Hematopoietic multipotent progenitor cell (in vitro differentiated cells): ENCODE measurements at regions not wholly inside any gene's neighbourhood (a gene's known extent, or its start where the extent isn't known, plus 50 kb on each side); places are given as distances from the start of the nearest gene placed in this dataset.
A peak's percentile ranks its signal among the peaks of the same experiment; 100 is the strongest.
"Not testable (repeated sequence)": the region's sequence is repeated elsewhere in the genome, so short reads cannot be mapped to it uniquely, and the experiment has no call there.

Source experiments
- DNase-seq, 3 donors: peaks; one replicate each; pipeline ENCODE4 v3.0.0-alpha.2; 2011 to 2015; ENCODE audit warnings: low read depth in 2 of 3, low spot score in 2 of 3

DNA sequence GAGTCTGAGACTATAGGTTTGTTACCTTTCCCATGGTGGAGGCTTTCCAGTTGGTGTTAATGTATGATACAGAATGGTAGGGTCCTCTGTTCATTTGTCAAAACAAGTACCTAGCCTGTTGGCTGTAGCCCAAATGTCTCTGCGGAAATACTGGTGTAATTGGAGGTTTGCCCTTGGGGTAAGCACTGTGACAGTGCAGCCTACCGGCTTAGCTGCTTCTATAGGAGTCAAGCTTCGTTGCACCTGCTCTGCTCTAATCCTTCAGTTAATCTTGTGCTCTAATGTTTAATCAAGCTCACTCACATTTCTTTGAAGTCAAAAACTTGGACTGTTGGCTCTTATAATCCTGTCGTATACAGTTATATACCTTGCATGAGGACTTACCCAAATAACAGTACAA, 203.4 kb downstream of the CCNG2 start:
- no peak for DNase-seq

DNA sequence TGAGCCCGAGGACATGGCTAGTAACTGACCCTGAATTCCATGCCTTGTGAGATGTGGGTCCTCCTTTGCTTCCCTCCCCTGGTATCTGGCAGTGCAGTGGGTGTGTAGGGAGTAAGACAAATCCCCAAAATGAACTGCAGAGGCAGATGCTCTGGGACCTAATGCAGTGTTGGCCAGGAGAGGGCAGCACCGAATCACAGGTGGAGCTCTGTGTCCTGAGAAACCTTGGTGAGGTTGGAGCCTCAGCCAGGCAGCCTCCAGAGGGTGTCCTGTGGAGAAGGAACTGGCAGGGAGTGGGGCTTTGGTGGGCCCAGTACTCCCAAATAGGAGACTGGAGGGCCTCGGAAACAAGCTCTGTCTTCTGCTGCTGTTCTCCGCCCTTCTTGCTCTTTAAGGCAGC, 209.9 kb downstream of the CCNG2 start:
- not testable (repeated sequence) for DNase-seq

DNA sequence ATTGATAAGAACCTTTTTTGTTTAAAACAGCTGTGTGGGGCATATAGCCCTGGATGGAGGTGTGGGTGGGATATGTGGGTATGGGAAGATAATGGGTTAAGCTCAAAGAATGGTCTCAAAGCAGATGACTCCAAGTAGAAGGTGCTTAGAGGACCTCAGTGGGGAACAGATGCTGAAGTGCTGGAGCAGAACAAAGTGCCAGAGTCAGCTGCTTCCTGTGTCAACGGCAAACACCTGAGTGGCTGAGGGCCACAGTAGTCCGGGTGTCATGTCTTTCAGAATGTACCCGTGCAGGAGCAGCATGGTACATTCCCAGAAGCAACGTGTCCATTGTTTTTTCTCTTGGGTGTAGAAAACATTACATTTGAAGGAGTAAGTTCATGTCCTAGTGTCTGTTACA, 210.6 kb downstream of the CCNG2 start:
- no peak for DNase-seq

DNA sequence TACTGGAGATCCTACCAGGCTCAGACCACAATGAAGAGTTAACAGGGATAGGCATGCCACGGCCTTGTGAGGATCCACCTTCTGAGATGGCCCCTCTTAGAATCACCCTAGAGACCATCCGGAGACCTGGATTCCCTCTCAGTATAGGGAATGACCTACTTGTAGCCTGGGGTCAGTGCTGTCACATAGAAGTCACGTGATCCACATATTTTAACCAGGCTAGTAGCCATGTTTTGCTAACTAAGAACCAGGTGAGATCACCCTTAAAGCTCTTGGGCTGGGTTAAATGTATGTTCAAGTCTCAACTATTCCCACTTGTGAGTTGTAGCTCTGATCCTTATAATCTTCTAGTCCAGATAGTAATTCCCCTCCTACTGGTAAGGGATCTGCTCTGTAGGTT, 215.4 kb downstream of the CCNG2 start:
- DNase-seq: no peak

DNA sequence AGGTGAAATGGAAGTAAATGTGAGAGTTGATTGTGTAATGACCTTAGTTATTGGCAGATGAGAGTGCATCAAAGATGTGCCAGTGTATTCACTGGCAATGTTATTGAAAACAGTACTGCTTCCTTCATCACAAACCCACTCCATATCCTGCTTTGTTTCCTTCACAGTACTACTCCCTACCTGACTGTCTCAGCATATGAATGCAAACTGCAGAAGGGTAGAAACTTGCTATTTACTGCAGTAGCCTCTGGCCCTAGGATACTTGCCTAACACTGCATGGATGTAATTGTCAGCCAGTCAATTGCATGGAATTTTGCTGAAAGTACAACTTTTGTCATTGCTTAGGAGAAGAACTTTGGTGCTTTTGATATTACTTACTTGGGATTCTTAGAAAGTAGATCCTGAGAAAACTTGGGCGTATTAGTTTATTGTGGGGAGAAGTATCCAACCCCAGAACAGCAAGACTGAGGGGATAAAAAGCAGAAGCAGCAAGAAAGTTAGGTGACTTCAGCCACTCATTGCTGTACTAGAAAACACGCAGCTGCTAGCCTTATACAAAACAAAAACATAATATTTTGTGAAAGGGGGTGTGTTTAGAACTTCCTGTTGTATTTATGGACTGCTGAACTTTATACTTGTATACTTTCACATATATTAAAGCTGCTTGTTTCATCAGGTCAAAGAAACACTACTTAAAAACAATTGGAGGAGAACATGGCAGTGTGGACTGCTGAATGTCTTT, 219.0 kb downstream of the CCNG2 start:
- no peak for DNase-seq

DNA sequence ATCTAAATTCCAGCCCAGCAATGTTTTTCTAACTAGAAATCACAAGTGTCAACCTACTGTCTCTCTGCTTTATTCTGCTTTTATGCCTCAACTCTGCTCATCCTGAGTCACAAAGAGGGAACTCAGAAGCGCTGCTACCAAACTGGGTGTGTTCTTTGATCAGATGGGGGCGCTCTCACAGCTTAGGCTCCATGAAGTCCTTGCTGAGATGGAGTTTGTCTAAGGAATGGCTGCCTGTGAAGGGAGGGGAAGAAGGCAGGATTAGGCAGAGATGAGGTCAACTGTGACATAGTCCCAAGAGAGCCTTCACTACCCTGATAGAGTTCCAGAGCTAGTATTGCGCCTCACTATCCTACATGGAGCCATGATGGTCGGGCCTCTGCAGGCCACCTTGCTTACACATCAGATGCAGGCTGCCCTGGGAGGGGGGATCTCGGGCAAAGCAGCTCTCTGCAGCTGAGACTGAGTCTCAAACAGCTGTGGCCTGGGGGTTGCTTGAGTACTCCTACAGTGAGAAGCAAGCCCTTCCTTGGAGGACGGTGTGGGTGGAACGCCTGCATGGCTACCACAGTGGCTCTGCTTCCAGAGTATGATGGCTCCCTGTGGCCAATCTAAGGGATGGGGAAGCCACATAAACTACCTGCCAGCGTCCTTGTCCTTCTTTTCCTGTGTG, 219.9 kb downstream of the CCNG2 start:
- no peak for DNase-seq

DNA sequence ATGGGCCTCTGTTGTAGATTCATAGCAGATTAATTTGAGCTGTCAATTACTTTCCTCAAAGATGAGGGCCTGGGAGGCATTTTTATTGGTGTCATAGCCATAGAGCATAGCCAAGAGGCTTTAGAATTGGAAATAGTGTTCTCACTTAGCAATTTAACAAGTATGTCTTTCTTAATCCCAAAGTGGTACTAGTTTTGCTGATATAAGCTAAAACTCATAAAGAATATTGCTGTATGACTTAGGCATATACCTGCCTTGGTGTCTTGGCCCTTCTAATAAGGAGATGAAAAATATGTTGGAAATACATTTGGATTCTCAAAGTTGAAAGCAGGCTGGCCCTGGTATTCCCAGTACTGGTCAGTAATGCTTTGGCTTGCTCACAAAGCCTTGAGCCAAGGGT, 221.5 kb upstream of the CXCL13 start:
- DNase-seq: no peak

DNA sequence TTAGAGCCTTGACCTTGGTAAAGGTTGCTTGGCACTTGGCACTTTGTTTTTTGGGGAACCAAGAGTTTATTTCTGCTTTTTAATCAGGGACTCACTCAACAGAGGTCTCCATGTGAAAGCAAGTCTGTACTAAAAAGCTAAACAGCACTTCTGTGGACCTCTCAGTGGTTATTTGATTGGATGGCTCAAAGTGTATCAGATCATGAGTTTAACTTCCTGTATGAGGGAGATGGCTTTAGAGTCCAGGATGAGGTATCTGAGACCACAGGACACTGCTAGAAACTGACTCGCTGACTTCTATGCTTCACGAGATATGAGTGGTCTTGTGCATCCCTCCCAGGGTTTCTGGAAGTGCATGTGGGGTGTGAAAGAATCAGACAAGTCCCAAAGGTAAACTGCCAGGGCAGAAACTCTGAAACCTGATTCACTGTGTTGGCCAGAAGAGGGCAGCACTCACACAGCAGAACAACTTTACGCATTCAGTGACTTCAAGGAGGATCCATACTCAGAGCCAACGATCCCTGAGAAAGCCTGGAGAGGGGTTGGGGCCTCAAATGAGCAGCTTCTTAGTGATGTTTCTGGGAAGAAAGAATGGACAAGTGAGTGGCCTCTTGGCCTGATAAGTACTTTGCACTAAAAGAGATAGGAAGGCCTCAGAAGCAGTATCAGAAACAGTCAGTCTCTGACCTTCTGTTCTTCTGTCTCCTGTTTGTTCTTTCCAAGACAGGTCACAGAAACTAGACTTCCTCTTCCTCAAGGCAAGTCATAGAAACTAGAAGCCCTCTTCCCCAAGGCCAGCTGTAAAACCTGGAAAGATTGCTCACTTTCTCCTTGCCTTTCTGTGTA, 220.3 kb upstream of the CXCL13 start:
- DNase-seq: peak; percentile 11 to 74 (median 59)

DNA sequence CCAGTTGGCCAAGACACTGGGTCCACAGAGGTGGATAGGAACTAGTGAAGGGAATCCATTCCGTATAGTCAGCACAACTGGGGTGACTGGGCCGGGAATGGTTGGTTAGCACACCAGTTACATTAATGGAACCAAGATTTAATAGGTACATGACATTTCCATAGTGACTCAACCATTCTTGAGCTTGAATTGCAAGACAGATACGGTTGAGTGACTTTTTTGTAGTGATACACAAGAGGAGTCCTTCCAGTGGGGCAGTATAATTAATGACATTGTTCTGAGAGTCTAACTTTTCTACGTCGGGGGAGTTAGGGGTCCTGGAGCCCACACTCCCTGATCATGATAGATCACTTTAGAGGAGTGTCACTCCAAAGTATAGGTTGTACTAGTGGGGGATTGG, 211.6 kb upstream of the CXCL13 start:
- no peak for DNase-seq

DNA sequence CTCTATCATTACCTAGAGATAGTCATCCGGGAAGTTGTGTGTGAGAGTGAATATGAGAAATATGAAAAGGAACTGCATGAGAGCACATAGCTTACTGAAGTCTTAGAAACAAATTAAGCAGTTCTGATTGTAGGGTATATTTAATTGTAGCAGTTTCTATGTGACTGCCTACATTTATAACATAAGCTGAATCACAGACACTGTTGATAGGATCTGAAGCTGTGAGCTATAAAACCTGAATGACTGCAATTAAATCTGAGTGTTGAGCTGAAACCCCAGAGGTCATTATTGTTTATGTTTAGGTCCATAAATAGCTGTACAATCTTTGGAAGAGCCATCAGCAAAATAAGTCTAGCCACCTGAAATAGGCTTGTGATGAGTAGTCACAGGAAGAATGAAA, 210.1 kb upstream of the CXCL13 start:
- no peak for DNase-seq

DNA sequence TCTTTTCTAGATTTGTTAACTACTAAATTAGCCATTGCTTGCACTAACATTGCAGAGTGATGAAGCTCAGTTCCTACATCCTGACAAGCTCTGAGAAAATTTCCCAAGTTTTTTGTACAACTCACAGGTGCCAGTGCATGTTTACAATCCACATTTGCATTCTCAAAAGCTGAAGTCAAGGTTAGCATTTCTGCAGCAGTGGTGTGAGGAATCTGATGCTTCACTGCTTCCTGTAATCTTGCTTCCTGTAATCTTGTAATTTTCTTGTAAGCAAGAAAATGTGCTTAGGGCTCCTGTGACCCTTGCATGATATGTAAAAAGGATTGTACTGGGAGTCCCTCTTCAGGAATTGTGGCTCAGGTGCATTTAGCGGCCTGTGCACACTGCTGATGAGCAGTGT, 207.4 kb upstream of the CXCL13 start:
- no peak for DNase-seq

DNA sequence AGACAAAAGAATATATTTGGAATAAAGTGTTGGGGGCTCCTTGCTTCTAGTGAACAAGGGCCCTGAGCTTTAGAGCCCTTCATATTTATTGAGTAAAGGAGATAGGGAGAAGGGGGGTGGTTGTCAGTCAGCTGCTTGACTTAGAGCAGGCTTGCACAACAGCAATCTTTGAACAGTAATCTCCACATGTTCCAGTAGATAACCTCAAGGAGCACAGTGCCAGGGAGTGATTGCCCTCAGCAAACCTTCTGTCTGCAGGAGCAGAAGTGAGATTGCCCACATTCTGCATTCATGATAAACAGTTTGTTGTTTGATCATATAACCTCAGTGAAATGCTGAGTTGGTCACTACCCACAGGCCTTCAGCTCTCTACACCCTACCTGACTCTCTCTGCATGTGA, 205.8 kb upstream of the CXCL13 start:
- DNase-seq: no peak

DNA sequence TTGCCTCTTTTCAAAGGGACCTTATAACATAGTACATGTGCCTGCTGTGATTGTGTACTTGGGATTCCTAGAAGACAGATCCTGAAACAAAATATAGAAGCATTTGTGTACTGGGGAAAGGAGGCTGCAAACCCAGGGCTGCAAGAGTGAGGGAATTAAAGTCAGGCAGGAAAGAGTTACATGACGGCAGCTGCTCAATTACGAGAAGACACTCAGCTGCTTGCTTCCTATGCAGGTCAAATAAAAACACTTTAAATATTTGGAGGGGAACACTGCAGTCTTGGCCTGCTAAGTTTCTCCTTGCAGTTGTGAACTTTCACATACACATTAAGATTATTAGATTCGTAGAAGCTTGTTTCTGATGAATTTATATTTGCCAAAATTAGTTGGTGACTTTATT, 191.9 kb upstream of the CXCL13 start:
- no peak for DNase-seq

DNA sequence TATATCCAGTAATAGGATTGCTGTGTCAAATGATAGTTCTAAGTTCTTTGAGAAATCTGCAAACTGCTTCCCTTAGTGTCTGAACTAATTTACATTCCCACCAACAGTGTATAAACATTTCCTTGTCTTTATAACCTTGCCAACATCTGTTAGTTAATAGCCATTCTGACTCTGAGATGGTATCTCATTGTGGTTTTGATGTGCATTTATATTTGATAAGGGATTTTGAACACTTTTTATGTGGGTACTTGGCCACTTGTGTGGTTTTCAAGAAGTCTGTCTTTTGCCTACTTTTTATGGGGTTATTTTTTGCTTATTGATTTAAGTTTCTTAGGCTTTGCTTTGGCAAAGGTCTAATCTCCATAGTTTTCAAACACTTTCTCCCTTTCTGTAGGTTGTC, 189.9 kb upstream of the CXCL13 start:
- peak in 1 of 3 donors; percentile 28 for DNase-seq

DNA sequence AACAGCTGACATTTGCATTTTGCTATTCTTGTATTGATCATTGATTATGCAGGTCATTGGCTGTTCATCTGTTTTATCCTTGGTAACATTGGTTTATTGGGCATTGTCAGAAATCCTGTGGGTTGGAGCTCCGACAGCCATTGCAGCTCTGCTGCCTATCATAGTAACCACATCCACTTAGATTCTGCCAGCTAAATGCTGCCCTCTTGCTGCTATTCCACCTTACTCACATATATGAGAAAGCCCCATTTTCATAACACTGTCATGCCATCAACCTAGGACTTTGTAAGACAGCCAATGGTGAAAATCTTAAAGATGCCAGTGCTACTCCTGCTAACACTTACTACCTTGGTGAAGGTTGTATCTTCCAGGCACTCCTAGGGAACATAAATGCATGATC, 187.3 kb upstream of the CXCL13 start:
- peak in 2 of 3 donors; percentile 29 to 57 for DNase-seq

DNA sequence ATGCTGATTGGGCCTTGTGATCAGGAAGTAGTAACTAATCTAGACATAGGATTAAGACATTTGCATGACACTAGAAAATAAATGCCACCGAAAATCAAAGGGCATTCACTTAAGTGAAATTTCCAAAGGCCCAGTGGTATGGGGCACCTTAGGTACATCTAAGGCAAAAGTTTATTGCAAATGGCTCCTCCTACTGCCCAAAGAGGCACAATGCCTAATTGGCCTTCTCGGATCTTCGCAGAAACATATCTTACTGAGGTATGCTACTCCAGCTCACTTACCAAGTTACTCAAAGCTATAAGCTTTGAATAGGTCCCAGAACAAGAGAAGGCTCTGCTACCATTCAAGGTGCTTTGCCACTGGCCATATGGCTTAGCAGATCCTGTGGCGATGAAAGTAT, 174.8 kb upstream of the CXCL13 start:
- no peak for DNase-seq

DNA sequence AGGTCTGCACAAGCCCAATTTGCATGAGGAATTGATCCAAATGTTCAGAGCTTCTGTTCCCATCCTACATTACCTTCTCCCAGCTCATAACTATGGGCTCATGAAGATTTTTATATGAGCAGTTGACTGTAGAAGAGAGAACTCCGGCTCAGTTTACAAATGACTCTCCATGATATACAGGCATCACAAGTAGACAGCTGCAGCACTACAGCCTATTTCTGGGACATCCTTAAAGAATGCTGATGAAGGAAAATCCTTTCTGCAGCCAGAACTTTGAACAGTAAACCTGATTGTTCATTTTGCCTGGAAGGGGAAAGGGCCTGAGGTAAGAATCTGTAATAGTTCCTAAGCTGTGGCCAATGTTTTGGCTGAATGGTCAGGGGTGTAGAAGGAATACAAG, 174.1 kb upstream of the CXCL13 start:
- no peak for DNase-seq

DNA sequence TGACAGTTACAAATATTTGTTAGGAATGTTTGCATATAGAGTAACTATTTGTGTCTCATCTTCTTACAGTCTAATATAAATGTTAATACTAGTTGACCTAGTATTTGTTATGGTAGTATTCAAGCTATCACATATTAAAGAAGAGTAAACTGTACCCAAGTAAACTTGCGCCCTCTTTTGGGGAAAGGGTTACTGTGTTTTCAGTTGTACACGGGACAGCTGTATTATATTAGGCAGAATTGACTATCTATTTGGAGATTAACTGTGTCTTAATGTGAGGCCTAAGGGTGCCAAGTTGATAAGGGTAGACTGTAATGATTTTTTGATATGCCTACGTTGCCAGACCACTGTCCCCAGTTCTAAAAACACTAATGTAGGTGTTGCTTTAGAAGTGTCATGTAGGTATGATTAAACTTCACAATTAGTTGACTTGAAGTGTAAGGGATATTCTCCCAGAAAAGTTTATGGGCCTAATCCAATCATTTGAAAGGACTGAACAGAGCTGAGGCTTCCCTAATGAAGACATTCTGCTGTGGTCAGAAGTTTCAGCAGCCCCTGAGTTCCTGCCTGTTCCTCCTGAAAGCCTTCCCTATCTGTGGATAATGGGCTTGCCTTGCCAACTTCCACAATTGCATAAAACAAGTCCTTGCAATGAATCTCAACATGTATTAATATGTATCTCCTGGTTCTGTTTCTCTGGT, 172.8 kb upstream of the CXCL13 start:
- peak in 1 of 3 donors; percentile 45 for DNase-seq

DNA sequence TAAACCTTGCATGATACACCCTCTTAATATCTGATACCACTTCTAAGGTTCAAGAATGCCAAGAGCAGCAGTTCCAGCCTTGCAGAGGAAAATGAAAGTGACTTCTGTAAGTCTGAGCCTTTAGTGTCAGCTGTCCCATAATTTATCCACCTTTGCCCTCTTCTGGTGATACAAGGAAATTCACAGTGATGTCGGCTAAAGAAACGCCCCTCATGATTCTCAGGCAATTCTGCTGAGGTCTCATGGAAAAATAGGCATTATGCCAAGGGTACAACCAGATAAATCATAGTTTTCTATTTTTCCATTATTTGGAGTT, 172.2 kb upstream of the CXCL13 start:
- peak in 2 of 3 donors; percentile 54 to 79 for DNase-seq

DNA sequence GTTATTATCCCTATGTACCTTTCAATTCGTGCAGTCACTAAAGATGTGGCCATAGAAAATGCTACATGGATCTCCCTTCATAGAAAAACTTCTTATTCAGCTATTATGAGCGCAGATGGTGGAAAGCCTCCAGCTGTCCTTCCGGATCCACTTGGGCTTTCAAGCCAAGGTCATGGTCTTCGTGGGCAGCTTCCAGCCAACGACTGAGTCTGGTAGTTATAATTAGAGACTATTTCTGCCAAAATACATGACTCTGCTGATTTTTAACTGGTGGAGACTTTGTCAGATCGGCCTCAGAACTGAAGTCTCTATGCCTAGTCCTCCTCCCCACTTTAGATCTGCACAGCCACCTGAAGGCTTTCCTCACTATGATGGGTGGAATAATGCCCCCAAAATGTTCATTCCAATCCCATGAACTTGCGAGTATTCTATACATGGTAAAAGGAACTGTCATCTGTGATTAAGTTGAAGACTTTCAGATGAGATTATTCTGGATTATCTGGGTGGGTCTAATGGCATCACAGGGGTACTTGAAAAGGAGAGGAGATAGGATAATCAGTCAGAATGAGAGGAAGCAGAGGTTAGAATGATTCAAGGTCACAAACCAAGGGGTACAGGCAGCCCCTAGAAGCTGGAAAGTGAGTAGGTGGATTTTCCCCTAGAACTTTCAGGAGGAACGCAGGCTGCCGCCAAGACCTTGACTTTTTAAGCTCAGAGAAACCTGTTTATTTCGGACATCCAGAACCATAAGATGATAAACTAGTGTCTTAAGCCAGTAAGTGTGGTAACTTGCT, 171.1 kb upstream of the CXCL13 start:
- DNase-seq: no peak
